Activated CD8-positive, alpha-beta memory T cell treated with anti-CD3 and anti-CD28 coated beads, Interleukin-2, amount 50 U/mL, for 48 hours (primary cell): ENCODE measurements at regions not wholly inside any gene's neighbourhood (a gene's known extent, or its start where the extent isn't known, plus 50 kb on each side); places are given as distances from the start of the nearest gene placed in this dataset.

ENCODE experiments used
- DNase-seq: peaks from one replicate; pipeline ENCODE4 v3.0.0-alpha.2; 2020

- no peak for DNase-seq
These were observed 142.5 kb upstream of the SPACA1 start for GRCh38 chr6:87905101-87905641.

- DNase-seq = no peak
These were observed 143.6 kb upstream of the SPACA1 start for GRCh38 chr6:87904011-87904410.

- DNase-seq = no peak
These were observed 144.3 kb upstream of the SPACA1 start for GRCh38 chr6:87903323-87903722.

GRCh38 chr6:87902383-87902782 is 145.3 kb upstream of the SPACA1 start:
- no peak for DNase-seq

- no peak for DNase-seq
These were observed 146.0 kb upstream of the SPACA1 start for GRCh38 chr6:87901613-87902012.

- DNase-seq = no peak
These were observed 147.4 kb upstream of the SPACA1 start for GRCh38 chr6:87900160-87900698.

GRCh38 chr6:87899499-87900147 is 148.0 kb upstream of the SPACA1 start:
- DNase-seq = no peak

GRCh38 chr6:87897663-87898062 is 150.0 kb upstream of the SPACA1 start:
- DNase-seq = no peak

GRCh38 chr6:87897013-87897412 is 150.6 kb upstream of the SPACA1 start:
- no peak for DNase-seq

- DNase-seq = no peak
These were observed 160.4 kb upstream of the SPACA1 start for GRCh38 chr6:87887266-87887665.

GRCh38 chr6:87884203-87884602 is 163.4 kb upstream of the SPACA1 start:
- DNase-seq = no peak

- DNase-seq = no peak
These were observed 166.2 kb upstream of the SPACA1 start for GRCh38 chr6:87881342-87881895.

- no peak for DNase-seq
These were observed 168.3 kb upstream of the SPACA1 start for GRCh38 chr6:87879132-87879861.

- no peak for DNase-seq
These were observed 171.9 kb upstream of the SPACA1 start for GRCh38 chr6:87875781-87876180.

GRCh38 chr6:87873556-87873955 is 171.5 kb upstream of the AKIRIN2 start:
- DNase-seq = no peak

- no peak for DNase-seq
These were observed 168.5 kb upstream of the AKIRIN2 start for GRCh38 chr6:87870556-87870955.

GRCh38 chr6:87869064-87869905 is 167.3 kb upstream of the AKIRIN2 start:
- DNase-seq = no peak

- DNase-seq = no peak
These were observed 158.9 kb upstream of the AKIRIN2 start for GRCh38 chr6:87860902-87861301.

- no peak for DNase-seq
These were observed 156.4 kb upstream of the AKIRIN2 start for GRCh38 chr6:87858440-87858839.

GRCh38 chr6:87851674-87852299 is 149.8 kb upstream of the AKIRIN2 start:
- no peak for DNase-seq

GRCh38 chr6:87848616-87849015 is 146.6 kb upstream of the AKIRIN2 start:
- no peak for DNase-seq

- no peak for DNase-seq
These were observed 145.8 kb upstream of the AKIRIN2 start for GRCh38 chr6:87847830-87848210.
